GM18951 (cell line): ENCODE measurements at regions not wholly inside any gene's neighbourhood (a gene's known extent, or its start where the extent isn't known, plus 50 kb on each side); places are given as distances from the start of the nearest gene placed in this dataset.

Experiments
- POLR2A ChIP-seq: IDR thresholded peaks from 4 replicates; pipeline ENCODE4 v1.6.1; 2011; ENCODE audit warnings: mild to moderate bottlenecking; ENCODE audit not compliant: insufficient read length, insufficient read depth; ENCODE audit errors: extremely low read depth
- in situ Hi-C: fragments of 300-500 bp; cut with MboI; formaldehyde crosslinking; loops from one replicate; pipeline ENCODE4 v1.12.0; 2022; ENCODE audit warnings: low sequenced_read_pairs, mixed read lengths, inconsistent platforms; ENCODE audit not compliant: unreplicated experiment

DNA sequence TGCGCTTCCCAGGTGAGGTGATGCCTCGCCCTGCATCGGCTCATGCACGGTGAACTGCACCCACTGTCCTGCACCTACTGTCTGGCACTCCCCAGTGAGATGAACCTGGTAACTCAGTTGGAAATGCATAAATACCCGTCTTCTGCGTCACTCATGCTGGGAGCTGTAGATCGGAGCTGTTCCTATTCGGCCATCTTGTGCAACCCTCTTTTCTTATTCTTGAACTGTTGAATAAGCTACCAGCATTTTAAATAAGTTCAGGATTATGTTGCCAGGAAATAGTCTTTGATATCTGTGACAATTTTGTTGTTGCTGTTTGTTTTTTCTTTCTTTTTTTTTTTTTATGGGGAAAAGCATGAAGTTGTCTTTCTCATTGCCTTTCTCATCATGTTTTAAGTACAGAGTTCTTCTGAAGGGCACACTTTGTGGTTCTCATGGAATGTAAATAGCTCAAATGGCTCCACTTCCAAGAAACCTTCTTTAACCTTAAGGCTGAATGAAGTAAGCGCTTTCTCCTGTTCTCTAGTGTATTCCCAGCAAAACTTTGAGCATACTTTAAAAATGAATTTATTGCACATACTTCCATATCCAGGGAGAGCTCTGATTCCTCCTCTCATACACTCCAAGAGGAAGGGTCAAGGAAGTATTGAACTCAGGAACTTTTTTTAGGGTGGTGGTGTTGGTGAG is 468.0 kb upstream of the TBL1XR1 start:
- in situ Hi-C loops: no loop called here
- no peak for TF ChIP-seq POLR2A

GRCh38 chr3:177672252-177672911 is 475.1 kb upstream of the TBL1XR1 start:
- no peak for TF ChIP-seq POLR2A
- in situ Hi-C loops: no loop called here

- in situ Hi-C loops: no loop called here
- TF ChIP-seq POLR2A: no peak
Observed at GRCh38 chr3:177673112-177673914, 476.0 kb upstream of the TBL1XR1 start.

GRCh38 chr3:177674186-177674585 is 476.9 kb upstream of the TBL1XR1 start:
- in situ Hi-C loops: no loop called here
- TF ChIP-seq POLR2A: no peak

DNA sequence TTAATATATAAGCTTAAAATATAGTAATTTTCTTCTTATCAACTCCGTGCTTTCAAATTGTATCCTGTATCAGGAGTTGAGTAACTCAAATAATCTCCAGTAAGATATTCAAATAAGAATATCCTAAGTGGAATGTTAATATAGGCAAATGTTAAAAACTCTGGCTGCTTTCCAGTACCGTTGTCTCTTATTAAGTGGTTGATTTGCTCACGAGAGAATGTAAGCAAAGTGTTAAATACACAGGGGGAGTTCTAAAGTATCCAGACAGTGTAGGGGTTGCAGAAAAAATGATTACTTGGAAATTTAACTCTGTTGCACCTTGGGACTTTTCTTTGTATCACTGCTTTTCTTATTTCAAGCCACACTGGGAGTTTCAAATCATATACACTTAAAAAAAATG is 478.9 kb upstream of the TBL1XR1 start:
- in situ Hi-C loops: no loop called here
- TF ChIP-seq POLR2A: no peak

GRCh38 chr3:177676947-177677587 is 479.8 kb upstream of the TBL1XR1 start:
- TF ChIP-seq POLR2A: no peak
- in situ Hi-C loops: no loop called here

DNA sequence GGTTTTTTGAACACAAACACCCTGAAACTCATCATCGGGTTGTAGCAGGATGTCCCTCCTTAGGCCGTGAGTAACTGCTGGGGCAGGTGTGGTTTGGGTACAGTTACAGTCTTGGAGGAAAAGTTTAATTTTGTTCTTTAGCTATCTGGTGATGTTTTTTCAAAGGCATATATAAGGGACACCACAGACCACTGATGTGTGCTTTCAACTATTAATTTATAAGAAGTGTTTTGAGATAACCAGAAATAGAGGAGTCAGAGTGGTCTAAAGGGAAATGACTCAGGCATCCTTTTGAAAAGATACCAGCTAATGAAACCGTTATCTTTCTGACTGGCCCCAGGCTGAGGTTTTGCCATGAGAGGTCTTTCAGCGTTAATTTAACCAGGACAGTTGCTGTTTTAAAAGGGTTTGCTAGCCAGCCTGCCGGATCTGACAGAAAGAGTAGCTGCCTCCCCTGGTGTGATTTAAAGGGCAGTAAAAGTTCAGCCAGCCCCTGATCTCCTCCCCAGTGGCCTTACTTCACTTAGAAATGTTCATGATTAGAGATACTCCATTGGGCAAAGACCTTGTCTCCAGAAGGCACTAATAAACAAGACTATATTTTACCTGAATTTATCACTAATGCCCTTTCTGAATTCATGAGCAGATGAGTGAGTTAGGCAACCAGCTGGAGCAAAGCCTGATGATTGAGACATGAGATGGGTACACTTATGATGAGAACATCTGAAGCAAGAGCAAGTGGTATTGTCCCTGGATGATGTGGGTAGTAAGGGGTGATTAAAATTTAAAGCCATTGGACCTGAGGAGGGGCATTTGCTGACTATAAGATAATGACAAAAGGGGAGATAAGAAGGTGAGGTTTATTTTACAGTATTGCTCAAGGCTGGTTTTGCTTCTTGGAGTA is 482.5 kb upstream of the TBL1XR1 start:
- TF ChIP-seq POLR2A: no peak
- in situ Hi-C loops: no loop called here

DNA sequence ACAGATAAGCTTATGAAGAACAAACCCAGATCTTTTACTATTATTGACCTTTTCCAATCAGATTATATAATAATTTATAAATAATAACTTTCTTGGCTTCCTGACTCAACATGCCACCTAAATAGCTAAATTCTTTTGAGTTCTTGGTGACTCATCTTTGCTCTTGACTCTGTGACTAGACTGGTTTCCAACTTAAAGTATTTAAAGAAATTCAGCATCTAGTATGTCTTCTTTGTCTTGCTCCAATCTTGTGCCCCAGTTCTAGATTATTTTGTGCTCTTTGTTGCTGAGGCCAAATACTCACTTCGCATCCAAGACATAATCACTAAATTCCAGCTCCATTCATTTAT is 483.2 kb upstream of the TBL1XR1 start:
- in situ Hi-C loops: no loop called here
- TF ChIP-seq POLR2A: no peak

DNA sequence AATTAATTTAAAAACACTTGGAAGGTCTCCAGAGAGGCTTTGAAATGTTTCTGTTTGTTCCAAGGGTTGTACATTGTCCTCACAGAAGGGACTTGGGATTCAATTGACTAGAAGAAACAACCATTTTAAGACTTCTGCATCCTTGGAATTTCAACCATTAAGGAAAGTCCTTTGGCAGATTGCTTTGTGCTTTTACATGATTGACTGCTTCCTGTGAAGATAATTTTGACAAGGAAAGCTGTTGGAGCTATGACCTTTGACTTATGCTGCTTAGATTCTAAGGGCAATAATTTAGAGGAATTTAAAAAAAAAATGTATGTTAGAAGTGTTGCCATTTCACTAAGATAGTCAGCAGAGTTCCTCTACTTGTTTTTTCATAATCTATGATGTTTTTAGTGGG is 483.9 kb upstream of the TBL1XR1 start:
- in situ Hi-C loops: no loop called here
- TF ChIP-seq POLR2A: no peak

- in situ Hi-C loops: no loop called here
Observed at GRCh38 chr3:177681852-177682251, 484.6 kb upstream of the TBL1XR1 start.

DNA sequence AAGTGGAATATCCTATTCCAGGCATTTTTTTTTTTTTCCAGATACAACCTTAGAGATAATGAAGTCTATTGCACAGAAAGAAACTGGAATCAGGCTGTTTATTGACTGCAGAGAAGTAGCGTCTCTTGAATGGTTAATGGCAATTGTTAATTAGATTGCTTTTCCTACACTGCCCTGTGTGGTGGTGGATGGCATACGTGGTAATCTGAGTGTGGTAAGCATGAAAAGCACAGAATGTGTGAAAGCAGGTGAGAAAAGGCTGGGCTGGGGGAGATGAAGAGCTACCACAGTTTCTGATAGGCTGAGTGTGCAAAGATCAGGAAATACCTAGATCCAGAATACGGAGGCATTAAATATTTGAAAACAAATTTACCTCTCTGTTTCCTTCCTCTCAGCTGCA is 486.3 kb upstream of the TBL1XR1 start:
- no peak for TF ChIP-seq POLR2A
- in situ Hi-C loops: no loop called here

More at GRCh38 chr3:177681852-177682251, 484.6 kb upstream of the TBL1XR1 start:
- TF ChIP-seq POLR2A: no peak

- in situ Hi-C loops: no loop called here
- TF ChIP-seq POLR2A: no peak
Observed at GRCh38 chr3:177686671-177687070, 489.4 kb upstream of the TBL1XR1 start.
